ENCODE measurements at regions not wholly inside any gene's neighbourhood (a gene's known extent, or its start where the extent isn't known, plus 50 kb on each side); places are given as distances from the start of the nearest gene placed in this dataset.

DNA sequence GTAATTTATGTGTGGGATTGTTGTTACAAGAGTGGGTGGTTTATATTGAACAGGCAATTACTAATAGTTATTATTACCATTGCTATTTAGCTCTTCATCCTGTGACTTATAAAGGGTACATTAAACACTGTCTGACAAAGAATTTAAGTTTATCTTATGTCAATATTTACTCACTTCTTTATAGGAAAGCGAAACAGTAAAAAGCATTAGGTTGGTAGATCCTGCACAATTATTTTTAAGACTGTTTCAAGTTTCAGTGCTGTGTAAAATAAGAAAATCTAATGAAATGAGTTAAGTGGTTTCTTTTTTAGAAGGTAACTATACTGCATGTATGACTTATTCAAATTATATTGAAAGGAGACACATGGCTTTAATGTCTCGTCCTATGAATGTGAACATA is 135.8 kb upstream of the MAP3K7 start:
- TF ChIP-seq CTCF (IDR thresholded peaks at IDR 0.05) (no peak), POLR2A (IDR thresholded peaks at IDR 0.05) (no peak)

Data from body of pancreas (tissue), 4 donors.